ENCODE measurements at regions not wholly inside any gene's neighbourhood (a gene's known extent, or its start where the extent isn't known, plus 50 kb on each side); places are given as distances from the start of the nearest gene placed in this dataset.

DNA sequence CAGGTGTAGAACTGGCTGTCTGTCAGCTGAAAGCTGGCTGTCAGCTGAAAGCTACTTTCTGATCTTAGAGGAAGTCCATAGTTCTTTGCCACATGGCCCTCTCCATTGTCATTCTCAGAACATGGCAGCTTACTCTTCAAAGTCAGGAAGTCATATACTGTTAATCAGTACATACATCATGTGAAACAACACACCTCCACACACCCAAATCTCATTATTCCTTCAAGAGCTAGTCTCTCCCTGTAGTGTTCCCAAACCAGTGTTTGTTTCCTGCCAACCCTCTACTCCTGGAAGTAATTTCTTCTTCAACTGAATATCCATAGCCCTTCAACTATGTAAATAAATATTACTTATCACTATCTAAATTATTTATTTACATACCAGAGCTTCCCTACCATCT, 58.9 kb downstream of the OR5AK2 start:
- Histone ChIP-seq H3K27ac (ENCODE audit: low read depth, low read length) (no peak overlapping the region), H2AFZ (ENCODE audit: low read depth, low read length, poor library complexity, severe bottlenecking) (no peak overlapping the region), H3K4me3 (replicated peaks in 1 of 2; ENCODE audit: low read depth in 1 of 2, low read length in 2 of 2) (no peak overlapping the region), H3K9me3 (ENCODE audit: control insufficient read depth in 1 of 2, insufficient read depth in 1 of 2, low read depth in 1 of 2, low read length in 2 of 2) (no peaks in the 10 kb centered on the region), H3K9ac (ENCODE audit: low read length) (no peak overlapping the region), H3K4me1 (ENCODE audit: control insufficient read depth in 1 of 2, insufficient read depth in 2 of 2, low read length in 2 of 2) (no peaks in the 10 kb centered on the region), H3K9me2 (ENCODE audit: insufficient read depth) (no peaks in the 10 kb centered on the region), H3K4me2 (ENCODE audit: low read length) (no peak overlapping the region), H3K36me3 (ENCODE audit: control insufficient read depth in 1 of 2, insufficient read depth in 2 of 2, low read length in 2 of 2) (no peaks in the 10 kb centered on the region), H3K27me3 (ENCODE audit: insufficient read depth, low read length) (0 out of 2 replicates have a peak, but pooled peaks cover 12% of the 10 kb centered on the region), H4K20me1 (ENCODE audit: insufficient read depth) (no peaks in the 10 kb centered on the region), H3K79me2 (ENCODE audit: insufficient read depth, low read length) (no peaks in the 10 kb centered on the region)
- no peak for DNase-seq (ENCODE audit: low read depth, low spot score)
- TF ChIP-seq FOSL1 (IDR thresholded peaks at IDR 0.05; ENCODE audit: low read depth) (no peak), ZNF274 (IDR thresholded peaks at IDR 0.05; ENCODE audit: low read depth, low read length) (no peak), CEBPB (IDR thresholded peaks at IDR 0.05; ENCODE audit: low read depth) (no peak), JUND (IDR thresholded peaks at IDR 0.05) (no peak), SRF (IDR thresholded peaks at IDR 0.05; ENCODE audit: low read depth) (no peak), RAD21 (IDR thresholded peaks at IDR 0.05; ENCODE audit: low read depth) (no peak), EZH2 (IDR thresholded peaks at IDR 0.05) (no peak), YY1 (IDR thresholded peaks at IDR 0.05; ENCODE audit: extremely low read depth, insufficient replicate concordance, low read depth, low read length) (no peak)
- TF ChIP-seq, protein P1, sequence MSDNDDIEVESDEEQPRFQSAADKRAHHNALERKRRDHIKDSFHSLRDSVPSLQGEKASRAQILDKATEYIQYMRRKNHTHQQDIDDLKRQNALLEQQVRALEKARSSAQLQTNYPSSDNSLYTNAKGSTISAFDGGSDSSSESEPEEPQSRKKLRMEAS (IDR thresholded peaks at IDR 0.05), result no peak
- TF ChIP-seq, protein P2, sequence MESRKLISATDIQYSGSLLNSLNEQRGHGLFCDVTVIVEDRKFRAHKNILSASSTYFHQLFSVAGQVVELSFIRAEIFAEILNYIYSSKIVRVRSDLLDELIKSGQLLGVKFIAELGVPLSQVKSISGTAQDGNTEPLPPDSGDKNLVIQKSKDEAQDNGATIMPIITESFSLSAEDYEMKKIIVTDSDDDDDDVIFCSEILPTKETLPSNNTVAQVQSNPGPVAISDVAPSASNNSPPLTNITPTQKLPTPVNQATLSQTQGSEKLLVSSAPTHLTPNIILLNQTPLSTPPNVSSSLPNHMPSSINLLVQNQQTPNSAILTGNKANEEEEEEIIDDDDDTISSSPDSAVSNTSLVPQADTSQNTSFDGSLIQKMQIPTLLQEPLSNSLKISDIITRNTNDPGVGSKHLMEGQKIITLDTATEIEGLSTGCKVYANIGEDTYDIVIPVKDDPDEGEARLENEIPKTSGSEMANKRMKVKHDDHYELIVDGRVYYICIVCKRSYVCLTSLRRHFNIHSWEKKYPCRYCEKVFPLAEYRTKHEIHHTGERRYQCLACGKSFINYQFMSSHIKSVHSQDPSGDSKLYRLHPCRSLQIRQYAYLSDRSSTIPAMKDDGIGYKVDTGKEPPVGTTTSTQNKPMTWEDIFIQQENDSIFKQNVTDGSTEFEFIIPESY (IDR thresholded peaks at IDR 0.05; ENCODE audit: extremely low read depth, insufficient replicate concordance, low read length), result no peak
- TF ChIP-seq, protein P3, sequence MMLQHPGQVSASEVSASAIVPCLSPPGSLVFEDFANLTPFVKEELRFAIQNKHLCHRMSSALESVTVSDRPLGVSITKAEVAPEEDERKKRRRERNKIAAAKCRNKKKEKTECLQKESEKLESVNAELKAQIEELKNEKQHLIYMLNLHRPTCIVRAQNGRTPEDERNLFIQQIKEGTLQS (IDR thresholded peaks at IDR 0.05), result no peak
- ChIA-PET RAD21 (ENCODE audit: low non-redundant PET in 1 of 2, low total read pairs in 2 of 2, uncharacterized antibody in 2 of 2, unreplicated experiment in 2 of 2) (no interaction called here), POLR2A (no interaction called here), CTCF (no interaction called here)
- intact Hi-C loops (cut with micrococcal nuclease), result no loop called here
- no peak for ATAC-seq
- no TSS peak for BruUV-seq (replicated peaks)

Data from HCT116 (cell line).